ENCODE measurements at regions not wholly inside any gene's neighbourhood (a gene's known extent, or its start where the extent isn't known, plus 50 kb on each side); places are given as distances from the start of the nearest gene placed in this dataset.
"Not testable (repeated sequence)": the region's sequence is repeated elsewhere in the genome, so short reads cannot be mapped to it uniquely, and the experiment has no call there.

- no peak overlapping the region for H3K27ac ChIP-seq
- TF ChIP-seq CTCF (conservative IDR thresholded peaks at IDR 0.05): no peak
Measured at GRCh38 chr12:74166096-74166495, 371.5 kb upstream of the ATXN7L3B start.

GRCh38 chr12:74169607-74170006, 368.0 kb upstream of the ATXN7L3B start:
- TF ChIP-seq CTCF (conservative IDR thresholded peaks at IDR 0.05): no peak
- H3K27ac ChIP-seq: no peak overlapping the region

GRCh38 chr12:74170645-74171477, 366.8 kb upstream of the ATXN7L3B start:
- no peak overlapping the region for H3K27ac ChIP-seq
- no peak for TF ChIP-seq CTCF (conservative IDR thresholded peaks at IDR 0.05)

GRCh38 chr12:74171478-74171909, 366.1 kb upstream of the ATXN7L3B start:
- TF ChIP-seq CTCF (conservative IDR thresholded peaks at IDR 0.05): no peak
- no peak overlapping the region for H3K27ac ChIP-seq

GRCh38 chr12:74174961-74175360, 362.7 kb upstream of the ATXN7L3B start:
- H3K27ac ChIP-seq: not testable (repeated sequence)

GRCh38 chr12:74185360-74185759, 352.3 kb upstream of the ATXN7L3B start:
- H3K27ac ChIP-seq: no peak overlapping the region
- no peak for TF ChIP-seq CTCF (conservative IDR thresholded peaks at IDR 0.05)

- no peak overlapping the region for H3K27ac ChIP-seq
Measured at GRCh38 chr12:74193191-74193590, 344.4 kb upstream of the ATXN7L3B start.

More at GRCh38 chr12:74193191-74193590, 344.4 kb upstream of the ATXN7L3B start:
- TF ChIP-seq CTCF (conservative IDR thresholded peaks at IDR 0.05): no peak
